ENCODE measurements at regions not wholly inside any gene's neighbourhood (a gene's known extent, or its start where the extent isn't known, plus 50 kb on each side); places are given as distances from the start of the nearest gene placed in this dataset.

DNA sequence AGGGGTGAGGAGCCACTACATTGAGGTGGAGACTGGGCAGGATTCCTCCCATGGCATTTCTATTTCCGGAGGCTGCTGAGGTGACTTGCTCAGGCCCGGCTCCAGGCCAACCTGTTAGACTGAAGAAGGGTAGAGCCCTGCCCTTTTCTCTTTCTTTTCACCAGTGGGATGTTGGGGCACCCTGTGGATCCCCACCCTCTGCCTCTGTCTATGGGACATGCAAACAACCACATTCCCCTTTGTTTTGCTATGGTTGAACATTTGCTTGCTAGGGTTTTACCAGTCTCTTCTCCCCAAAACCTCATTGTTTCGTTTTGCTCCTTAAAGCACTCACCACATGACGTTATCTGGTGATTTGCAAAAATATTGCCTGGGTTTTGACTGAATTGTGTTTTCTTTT, 183.3 kb downstream of the ARL4C start:
- no peaks in the 10 kb centered on the region for H3K27me3 ChIP-seq
- intact Hi-C loops (cut with DNase I): no loop called here

DNA sequence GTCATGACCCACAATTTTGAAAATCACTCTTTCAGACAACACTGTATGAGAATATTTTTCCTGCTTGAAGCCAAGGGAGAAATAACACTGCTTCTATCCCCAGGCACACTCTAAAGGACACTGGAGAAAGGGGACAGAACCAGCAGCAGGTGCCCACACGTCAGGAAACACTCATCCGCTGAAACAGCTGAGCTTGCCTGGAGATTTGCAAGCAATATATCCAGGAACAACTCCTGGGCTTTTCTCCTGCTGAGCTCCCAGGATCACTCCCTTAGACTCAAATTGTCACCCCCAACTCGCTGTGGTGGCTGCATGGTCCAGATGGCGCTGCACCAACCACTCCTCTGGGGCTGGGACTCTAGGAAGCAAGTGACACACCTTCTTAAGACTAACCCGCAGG, 186.7 kb downstream of the ARL4C start:
- Histone ChIP-seq H3K9me3 (replicated peaks in 1 of 3) (no peaks in the 10 kb centered on the region), H3K4me3 (no peak overlapping the region), H3K4me1 (replicated peaks in 1 of 2) (no peaks in the 10 kb centered on the region), H3K27me3 (no peaks in the 10 kb centered on the region), H3K27ac (no peak overlapping the region), H3K36me3 (replicated peaks in 1 of 2) (no peaks in the 10 kb centered on the region)
- DNase-seq: no peak
- TF ChIP-seq, protein P1, sequence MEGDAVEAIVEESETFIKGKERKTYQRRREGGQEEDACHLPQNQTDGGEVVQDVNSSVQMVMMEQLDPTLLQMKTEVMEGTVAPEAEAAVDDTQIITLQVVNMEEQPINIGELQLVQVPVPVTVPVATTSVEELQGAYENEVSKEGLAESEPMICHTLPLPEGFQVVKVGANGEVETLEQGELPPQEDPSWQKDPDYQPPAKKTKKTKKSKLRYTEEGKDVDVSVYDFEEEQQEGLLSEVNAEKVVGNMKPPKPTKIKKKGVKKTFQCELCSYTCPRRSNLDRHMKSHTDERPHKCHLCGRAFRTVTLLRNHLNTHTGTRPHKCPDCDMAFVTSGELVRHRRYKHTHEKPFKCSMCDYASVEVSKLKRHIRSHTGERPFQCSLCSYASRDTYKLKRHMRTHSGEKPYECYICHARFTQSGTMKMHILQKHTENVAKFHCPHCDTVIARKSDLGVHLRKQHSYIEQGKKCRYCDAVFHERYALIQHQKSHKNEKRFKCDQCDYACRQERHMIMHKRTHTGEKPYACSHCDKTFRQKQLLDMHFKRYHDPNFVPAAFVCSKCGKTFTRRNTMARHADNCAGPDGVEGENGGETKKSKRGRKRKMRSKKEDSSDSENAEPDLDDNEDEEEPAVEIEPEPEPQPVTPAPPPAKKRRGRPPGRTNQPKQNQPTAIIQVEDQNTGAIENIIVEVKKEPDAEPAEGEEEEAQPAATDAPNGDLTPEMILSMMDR (IDR thresholded peaks at IDR 0.05): no peak
- no peak for TF ChIP-seq POLR2A (IDR thresholded peaks at IDR 0.05)
- intact Hi-C loops (cut with DNase I): no loop called here
- WGBS, 4 donors: 79 to 86% (median 81%) methylated on average over 5 of the region's 5 CpGs

More for the DNA sequence above, 183.3 kb downstream of the ARL4C start:
- no peaks in the 10 kb centered on the region for H3K4me1 ChIP-seq (replicated peaks in 1 of 2)
- H3K9me3 ChIP-seq (replicated peaks in 1 of 3): no peaks in the 10 kb centered on the region
- 90 to 92% (median 90%) methylated on average over 4 of the region's 4 CpGs for WGBS, 4 donors
- no peaks in the 10 kb centered on the region for H3K36me3 ChIP-seq (replicated peaks in 1 of 2)
- TF ChIP-seq POLR2A (IDR thresholded peaks at IDR 0.05): no peak
- TF ChIP-seq, protein P1 (IDR thresholded peaks at IDR 0.05): no peak
- DNase-seq: no peak
- H3K27ac ChIP-seq: no peak overlapping the region
- no peak overlapping the region for H3K4me3 ChIP-seq

DNA sequence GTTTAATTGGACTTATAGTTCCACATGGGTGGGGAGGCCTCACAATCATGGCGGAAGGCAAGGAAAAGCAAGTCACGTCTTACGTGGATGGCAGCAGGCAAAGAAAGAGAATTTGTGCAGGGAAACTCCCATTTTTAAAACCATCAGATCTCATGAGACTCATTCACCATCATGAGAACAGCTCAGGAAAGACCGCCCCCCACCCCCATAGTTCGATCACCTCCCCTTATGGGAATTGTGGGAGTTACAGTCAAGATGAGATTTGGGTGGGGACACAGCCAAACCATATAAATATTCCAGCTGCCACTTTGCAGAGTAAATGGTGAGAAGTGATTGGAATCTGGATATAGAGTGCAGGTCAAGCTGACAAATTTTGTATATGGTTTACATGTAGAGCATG, 187.4 kb downstream of the ARL4C start:
- H3K27me3 ChIP-seq: no peaks in the 10 kb centered on the region
- 91 to 98% (median 93%) methylated on average over 5 of the region's 5 CpGs for WGBS, 4 donors
- no peaks in the 10 kb centered on the region for H3K9me3 ChIP-seq (replicated peaks in 1 of 3)
- intact Hi-C loops (cut with DNase I): no loop called here
- no peak for DNase-seq
- no peaks in the 10 kb centered on the region for H3K36me3 ChIP-seq (replicated peaks in 1 of 2)
- H3K4me1 ChIP-seq (replicated peaks in 1 of 2): no peaks in the 10 kb centered on the region
- no peak overlapping the region for H3K4me3 ChIP-seq
- peak overlapping the region in 2 of 5 donors; percentile 41 to 77 for H3K27ac ChIP-seq
- TF ChIP-seq POLR2A (IDR thresholded peaks at IDR 0.05): no peak
- TF ChIP-seq, protein P1 (IDR thresholded peaks at IDR 0.05): no peak

DNA sequence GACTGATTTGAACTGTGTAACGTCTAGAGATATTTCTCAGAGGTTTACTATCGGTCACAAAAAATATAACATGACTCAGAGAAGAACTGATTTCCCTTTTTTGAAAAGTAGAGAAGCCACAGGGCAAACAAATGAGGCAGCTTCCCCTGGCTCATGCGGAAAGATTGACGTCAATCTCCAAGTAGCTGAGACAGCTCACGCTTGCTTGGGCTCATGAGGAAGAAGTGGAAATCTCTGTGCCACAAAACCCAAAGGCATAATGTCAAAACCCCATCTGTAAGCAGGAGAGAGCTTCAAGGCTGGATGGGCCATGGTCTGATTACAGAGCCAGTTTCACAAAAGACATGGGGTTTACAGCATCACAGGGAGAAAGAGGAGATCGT, 188.1 kb downstream of the ARL4C start:
- Histone ChIP-seq H3K27me3 (no peaks in the 10 kb centered on the region), H3K4me3 (no peak overlapping the region), H3K9me3 (replicated peaks in 1 of 3) (no peaks in the 10 kb centered on the region), H3K4me1 (replicated peaks in 1 of 2) (no peaks in the 10 kb centered on the region), H3K27ac (peak overlapping the region in 3 of 5 donors; percentile 19 to 79 (median 41)), H3K36me3 (replicated peaks in 1 of 2) (no peaks in the 10 kb centered on the region)
- DNase-seq: peak in 5 of 7 donors; percentile 31 to 65 (median 53)
- intact Hi-C loops (cut with DNase I): no loop called here
- 45 to 57% (median 57%) methylated on average over 6 of the region's 6 CpGs for WGBS, 4 donors
- no peak for TF ChIP-seq POLR2A (IDR thresholded peaks at IDR 0.05)
- TF ChIP-seq, protein P1 (IDR thresholded peaks at IDR 0.05): no peak
